Bronchial epithelial cell (primary cell): ENCODE measurements at regions not wholly inside any gene's neighbourhood (a gene's known extent, or its start where the extent isn't known, plus 50 kb on each side); places are given as distances from the start of the nearest gene placed in this dataset.

ENCODE experiments used
- DNase-seq: peaks from one replicate; pipeline ENCODE4 v3.0.0-alpha.2; 2010; ENCODE audit warnings: low read depth
- FAIRE-seq: peaks from 2 replicates; lab custom pipeline; 2011; peaks lifted over from hg19 to GRCh38; lab: Jason Lieb, UNC
- H3K27me3 ChIP-seq: 2 replicates; pipeline ENCODE4 v1.5.1; 2011; ENCODE audit warnings: low read length; ENCODE audit not compliant: control insufficient read depth, insufficient read depth
- H3K36me3 ChIP-seq: 2 replicates; pipeline ENCODE4 v1.5.1; 2011; ENCODE audit warnings: low read length; ENCODE audit not compliant: control insufficient read depth, insufficient read depth
- H3K4me3 ChIP-seq: 2 replicates; pipeline ENCODE4 v1.5.1; 2011; ENCODE audit warnings: mild to moderate bottlenecking, low read depth, low read length, control low read depth
- CTCF ChIP-seq: IDR thresholded peaks from 2 replicates; pipeline ENCODE4 v1.5.1; 2011; ENCODE audit warnings: mild to moderate bottlenecking, moderate library complexity, low read length, control low read depth, inconsistent platforms; ENCODE audit not compliant: insufficient read depth, severe bottlenecking

GRCh38 chr5:175598774-175599173 lies 59.1 kb upstream of the HRH2 start:
- H3K36me3 ChIP-seq = no peaks in the 10 kb centered on the region
- TF ChIP-seq CTCF = no peak
- H3K4me3 ChIP-seq = no peak overlapping the region
- FAIRE-seq (no peak), DNase-seq (no peak)
- no peaks in the 10 kb centered on the region for H3K27me3 ChIP-seq

- no peaks in the 10 kb centered on the region for H3K27me3 ChIP-seq
- no peak for TF ChIP-seq CTCF
- H3K4me3 ChIP-seq = no peak overlapping the region
- FAIRE-seq = no peak
- DNase-seq = no peak
- no peaks in the 10 kb centered on the region for H3K36me3 ChIP-seq
Observed at GRCh38 chr5:175599210-175599609, 58.7 kb upstream of the HRH2 start.

- TF ChIP-seq CTCF = no peak
- Histone ChIP-seq H3K4me3 (no peak overlapping the region), H3K36me3 (no peaks in the 10 kb centered on the region), H3K27me3 (no peaks in the 10 kb centered on the region)
- FAIRE-seq (no peak), DNase-seq (no peak)
Observed at GRCh38 chr5:175603987-175604739, 53.7 kb upstream of the HRH2 start.

- Histone ChIP-seq H3K27me3 (no peaks in the 10 kb centered on the region), H3K36me3 (no peaks in the 10 kb centered on the region), H3K4me3 (no peak overlapping the region)
- no peak for TF ChIP-seq CTCF
- FAIRE-seq = no peak
- DNase-seq = no peak
Observed at GRCh38 chr5:175606409-175606808, 51.5 kb upstream of the HRH2 start.
